GM12892 (cell line): ENCODE measurements at regions not wholly inside any gene's neighbourhood (a gene's known extent, or its start where the extent isn't known, plus 50 kb on each side); places are given as distances from the start of the nearest gene placed in this dataset.

Source experiments
- DNase-seq: peaks from one replicate; pipeline ENCODE4 v3.0.0; 2011; ENCODE audit not compliant: insufficient read length
- FAIRE-seq: peaks from 2 replicates; lab custom pipeline; 2011; peaks lifted over from hg19 to GRCh38; lab: Jason Lieb, UNC
- POLR2A ChIP-seq: IDR thresholded peaks from 2 replicates; pipeline ENCODE4 v1.6.1; 2011; ENCODE audit warnings: low read depth, low read length, control low read depth
- POLR2AphosphoS5 ChIP-seq: IDR thresholded peaks from 2 replicates; pipeline ENCODE4 v1.6.1; 2011; ENCODE audit warnings: low read depth, low read length, control low read depth
- TAF1 ChIP-seq: IDR thresholded peaks from 2 replicates; pipeline ENCODE4 v1.6.1; 2011; ENCODE audit warnings: low read depth, mild to moderate bottlenecking, control low read depth, low read length, borderline replicate concordance

GRCh38 chr4:56215901-56216300 lies 171.4 kb downstream of the AASDH start:
- no peak for TF ChIP-seq TAF1
- TF ChIP-seq POLR2A = no peak
- no peak for TF ChIP-seq POLR2AphosphoS5
- FAIRE-seq (no peak), DNase-seq (no peak)

DNA sequence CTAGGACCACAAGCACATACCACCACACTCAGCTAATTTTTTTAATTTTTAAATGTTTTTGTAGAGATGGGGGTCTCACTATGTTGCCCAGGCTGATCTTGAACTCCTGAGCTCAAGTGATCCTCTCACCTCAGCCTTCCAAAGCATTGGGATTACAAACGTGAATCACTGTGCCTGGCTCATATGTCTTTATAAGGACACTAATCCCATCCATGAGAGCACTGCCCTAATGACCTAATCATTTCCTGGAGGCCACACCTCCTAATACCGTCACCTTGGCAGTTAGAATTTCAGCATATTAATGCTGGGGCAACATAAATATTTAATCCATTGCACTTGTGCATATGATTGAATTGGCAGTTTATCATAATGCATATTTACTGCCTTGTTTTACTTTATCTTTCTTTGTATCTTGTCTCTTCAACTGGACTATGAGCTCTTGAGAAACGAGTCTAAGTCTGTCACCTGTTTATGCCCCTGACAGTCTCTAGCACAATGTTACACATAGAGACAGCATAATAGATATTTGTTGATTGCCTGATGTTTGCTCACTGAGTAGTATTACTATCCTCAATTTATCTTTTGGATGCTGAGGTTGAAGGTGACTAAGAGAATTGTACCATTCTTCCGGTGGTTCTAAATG lies 172.0 kb downstream of the AASDH start:
- FAIRE-seq = no peak

GRCh38 chr4:56213543-56213942 lies 173.7 kb downstream of the AASDH start:
- FAIRE-seq (no peak), DNase-seq (no peak)
- TF ChIP-seq POLR2AphosphoS5 (no peak), TAF1 (no peak)

More for the DNA sequence above, 172.0 kb downstream of the AASDH start:
- TF ChIP-seq TAF1 = no peak
- TF ChIP-seq POLR2A = no peak
- no peak for TF ChIP-seq POLR2AphosphoS5
- DNase-seq = no peak

DNA sequence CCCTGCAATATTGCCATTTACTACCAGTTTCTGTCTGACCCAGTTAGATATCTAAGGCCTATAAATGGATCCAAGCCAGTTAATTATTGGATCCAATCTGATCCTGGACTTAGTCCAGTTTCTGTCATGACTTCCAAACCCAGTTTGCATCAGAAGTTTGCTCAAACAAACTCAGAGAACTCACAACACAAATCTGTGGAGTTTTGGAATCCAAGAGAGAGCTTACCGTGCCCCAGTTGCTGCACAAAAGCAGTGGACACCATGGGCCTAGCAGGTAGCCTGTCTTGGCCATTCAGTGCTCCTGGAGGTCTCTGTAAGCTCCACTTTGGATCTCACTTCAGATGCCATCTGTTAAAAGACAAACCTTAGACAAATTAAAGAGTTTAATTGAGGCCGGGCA lies 174.5 kb downstream of the AASDH start:
- FAIRE-seq (no peak), DNase-seq (no peak)
- TF ChIP-seq POLR2AphosphoS5 = no peak
- no peak for TF ChIP-seq POLR2A
- no peak for TF ChIP-seq TAF1

DNA sequence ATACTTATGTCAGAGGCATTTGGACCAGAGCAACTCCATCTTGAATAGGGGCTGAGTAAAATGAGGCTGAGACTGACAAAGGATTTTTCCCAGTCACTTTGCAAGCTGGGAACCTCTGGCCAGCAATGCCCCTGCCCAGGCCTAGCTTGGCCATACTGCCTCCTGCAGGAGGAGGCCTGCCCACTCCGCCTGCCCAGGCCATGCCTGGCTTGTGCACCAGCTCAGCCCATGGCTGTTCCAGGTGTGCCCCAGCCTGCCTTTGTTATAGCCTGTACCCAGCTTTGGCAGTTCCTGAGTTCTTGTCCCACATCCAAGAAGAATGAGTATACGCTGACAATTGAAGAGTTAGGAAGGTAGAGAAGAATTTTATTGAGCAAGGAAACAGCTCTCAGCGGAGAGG lies 176.1 kb downstream of the AASDH start:
- FAIRE-seq = no peak
- TF ChIP-seq POLR2A (no peak), TAF1 (no peak), POLR2AphosphoS5 (no peak)

GRCh38 chr4:56210397-56210796 lies 176.9 kb downstream of the AASDH start:
- no peak for DNase-seq
- TF ChIP-seq TAF1 (no peak), POLR2A (no peak), POLR2AphosphoS5 (no peak)
- no peak for FAIRE-seq

More for the DNA sequence above, 176.1 kb downstream of the AASDH start:
- no peak for DNase-seq

GRCh38 chr4:56209767-56210166 lies 177.5 kb downstream of the AASDH start:
- no peak for TF ChIP-seq POLR2AphosphoS5
- TF ChIP-seq TAF1 = no peak
- TF ChIP-seq POLR2A = no peak
- no peak for FAIRE-seq

DNA sequence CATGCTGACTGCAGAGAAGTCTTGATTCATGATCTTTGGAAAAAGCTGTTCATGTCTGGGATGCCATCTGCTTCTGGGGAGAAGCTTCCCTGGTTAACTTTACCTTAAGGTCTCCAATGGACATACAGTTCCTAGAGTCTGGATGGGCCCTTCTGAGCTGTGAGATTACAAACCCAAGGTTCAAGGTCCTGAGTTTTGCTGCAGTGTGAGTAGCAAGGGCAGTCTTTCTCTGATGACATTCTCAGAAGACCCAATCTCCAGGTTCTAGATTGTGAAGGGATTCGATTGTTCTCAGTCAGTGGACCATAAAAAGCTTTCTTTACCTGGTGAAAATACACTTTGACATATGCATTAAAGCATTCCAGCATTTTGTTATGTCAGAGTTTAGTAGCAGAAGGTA lies 179.2 kb downstream of the AASDH start:
- FAIRE-seq (no peak), DNase-seq (no peak)
- no peak for TF ChIP-seq TAF1
- no peak for TF ChIP-seq POLR2A
- TF ChIP-seq POLR2AphosphoS5 = no peak

More at GRCh38 chr4:56209767-56210166, 177.5 kb downstream of the AASDH start:
- no peak for DNase-seq

GRCh38 chr4:56206258-56206657 lies 181.0 kb downstream of the AASDH start:
- FAIRE-seq (no peak), DNase-seq (no peak)
- TF ChIP-seq POLR2A = no peak
- no peak for TF ChIP-seq TAF1
- TF ChIP-seq POLR2AphosphoS5 = no peak

DNA sequence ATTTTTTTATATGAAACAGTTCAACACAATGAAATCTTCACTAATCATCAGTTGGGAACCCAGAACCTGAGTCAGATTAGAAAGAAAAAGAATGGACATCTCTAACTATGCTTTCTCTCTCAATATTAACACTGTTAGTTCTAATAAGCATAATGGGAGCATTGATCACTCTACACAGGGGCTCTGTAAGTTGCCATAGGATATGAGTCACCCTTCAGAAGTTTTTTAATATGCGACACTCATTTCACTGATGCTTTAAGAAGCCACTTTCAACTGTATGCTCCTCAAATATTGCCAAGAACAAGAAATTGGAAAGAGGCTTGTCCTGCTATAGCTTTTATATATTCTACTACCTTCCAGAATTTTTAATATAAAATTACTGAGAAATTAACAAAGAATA lies 187.0 kb downstream of the AASDH start:
- DNase-seq (no peak), FAIRE-seq (no peak)
- no peak for TF ChIP-seq POLR2A
- TF ChIP-seq POLR2AphosphoS5 = no peak
- TF ChIP-seq TAF1 = no peak

GRCh38 chr4:56198265-56198664 lies 189.0 kb downstream of the AASDH start:
- no peak for DNase-seq
- FAIRE-seq = no peak
- TF ChIP-seq POLR2A (no peak), TAF1 (no peak), POLR2AphosphoS5 (no peak)

DNA sequence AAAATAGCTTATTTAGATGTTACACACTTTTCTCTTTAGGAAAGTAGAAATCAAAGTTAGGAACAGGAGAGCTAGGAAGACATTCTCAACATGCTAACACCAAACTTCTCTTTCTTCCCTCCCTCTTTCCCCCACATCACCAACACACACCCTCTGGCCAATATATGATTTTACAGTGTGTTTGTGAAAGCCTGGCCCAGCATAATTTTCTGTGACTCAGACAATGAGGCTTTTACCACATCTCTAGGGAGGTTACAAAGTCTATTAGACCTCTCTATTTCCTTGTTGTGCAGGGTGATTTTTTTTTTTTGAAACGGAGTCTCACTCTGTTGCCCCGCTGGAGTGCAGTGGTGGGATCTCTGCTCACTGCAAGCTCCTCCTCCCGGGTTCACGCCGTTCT lies 189.9 kb downstream of the AASDH start:
- DNase-seq (no peak), FAIRE-seq (no peak)
- TF ChIP-seq POLR2A (no peak), POLR2AphosphoS5 (no peak), TAF1 (no peak)
